HG02623 (cell line): ENCODE measurements at regions not wholly inside any gene's neighbourhood (a gene's known extent, or its start where the extent isn't known, plus 50 kb on each side); places are given as distances from the start of the nearest gene placed in this dataset.

Source experiments
- ATAC-seq: cut with Tn5 transposase; IDR thresholded peaks from one replicate; pipeline ENCODE4 v1.9.1; 2021; ENCODE audit warnings: moderate library complexity; ENCODE audit not compliant: unreplicated experiment

DNA sequence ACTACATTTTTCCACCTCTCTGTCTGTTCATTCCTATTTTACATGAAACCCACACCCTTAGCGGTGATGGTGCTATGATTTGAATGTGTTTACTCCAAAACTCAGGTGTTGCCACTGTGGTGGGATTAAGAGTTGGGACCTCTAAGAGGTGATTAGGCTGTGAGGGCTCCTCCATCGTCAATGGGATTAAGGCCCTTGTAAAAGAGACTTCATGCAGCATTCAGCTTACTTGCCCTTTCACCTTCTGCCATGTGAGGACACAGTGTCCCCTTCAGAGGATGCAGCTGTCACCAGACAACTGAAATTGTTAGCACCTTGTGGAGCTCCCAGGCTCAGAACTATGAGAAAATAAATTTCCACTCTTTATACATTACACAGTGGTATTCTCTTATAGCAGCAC lies 182.2 kb downstream of the NOC3L start:
- ATAC-seq: no peak

DNA sequence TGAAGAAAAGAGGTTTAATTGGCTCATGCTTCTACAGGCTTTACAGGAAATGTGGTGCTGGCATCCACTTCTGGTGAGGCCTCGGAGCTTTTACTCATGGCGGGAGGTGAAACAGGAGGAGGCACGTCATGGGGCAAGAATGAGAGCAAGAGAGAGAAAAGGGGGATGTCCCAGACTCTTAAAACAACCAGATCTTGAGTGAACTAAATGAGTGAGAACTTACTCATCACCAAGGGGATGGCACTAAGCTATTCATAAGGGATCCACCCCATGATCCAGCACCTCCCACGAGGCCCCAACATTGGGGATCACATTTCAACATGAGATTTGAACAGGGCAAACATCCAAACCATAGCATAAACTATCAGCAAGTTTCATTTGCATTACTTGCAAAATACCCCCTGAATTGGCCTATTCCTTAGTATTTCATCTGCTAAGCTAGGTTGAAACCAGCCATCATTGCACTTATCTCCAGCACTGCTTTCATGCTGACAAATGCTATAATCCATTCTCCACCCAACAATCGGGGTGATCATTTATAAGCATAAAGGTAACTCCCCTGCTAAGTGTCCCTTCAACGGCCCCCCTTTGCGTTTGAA lies 179.0 kb downstream of the NOC3L start:
- no peak for ATAC-seq

DNA sequence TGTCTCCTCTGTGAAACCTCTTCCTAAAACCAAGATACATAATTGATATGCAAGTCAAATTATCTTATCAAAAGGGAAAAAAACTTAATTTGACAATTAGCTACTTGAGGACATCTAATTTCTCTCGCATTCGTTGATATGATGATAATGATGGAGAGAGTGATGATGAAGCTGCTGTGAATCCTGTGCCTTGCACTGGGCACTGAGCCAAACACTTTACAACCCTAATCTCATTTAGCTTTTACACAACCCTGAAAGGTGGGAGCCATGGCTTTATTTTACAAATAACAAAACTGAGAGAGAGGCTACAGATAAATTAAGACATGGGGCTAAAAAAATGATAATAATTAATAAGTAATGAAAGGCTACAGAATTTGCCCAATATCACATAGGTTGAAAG lies 176.0 kb downstream of the NOC3L start:
- no peak for ATAC-seq

DNA sequence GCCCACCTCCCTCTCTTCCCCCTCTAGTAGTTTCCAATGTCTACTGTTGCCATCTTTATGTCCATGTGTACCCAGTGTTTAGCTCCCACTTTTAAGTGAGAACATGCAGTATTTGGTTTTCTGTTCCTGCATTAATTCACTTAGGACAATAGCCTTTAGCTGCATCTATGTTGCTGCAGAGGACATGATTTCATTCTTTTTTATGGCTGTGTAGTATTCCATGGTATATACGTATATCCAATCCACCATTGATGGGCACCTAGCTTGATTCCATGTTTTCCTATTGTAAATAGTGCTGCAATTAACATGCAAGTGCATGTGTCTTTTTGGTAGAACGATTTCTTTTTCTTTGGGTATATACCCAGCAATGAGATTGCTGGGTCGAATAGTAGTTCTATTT lies 170.4 kb downstream of the NOC3L start:
- ATAC-seq: no peak

DNA sequence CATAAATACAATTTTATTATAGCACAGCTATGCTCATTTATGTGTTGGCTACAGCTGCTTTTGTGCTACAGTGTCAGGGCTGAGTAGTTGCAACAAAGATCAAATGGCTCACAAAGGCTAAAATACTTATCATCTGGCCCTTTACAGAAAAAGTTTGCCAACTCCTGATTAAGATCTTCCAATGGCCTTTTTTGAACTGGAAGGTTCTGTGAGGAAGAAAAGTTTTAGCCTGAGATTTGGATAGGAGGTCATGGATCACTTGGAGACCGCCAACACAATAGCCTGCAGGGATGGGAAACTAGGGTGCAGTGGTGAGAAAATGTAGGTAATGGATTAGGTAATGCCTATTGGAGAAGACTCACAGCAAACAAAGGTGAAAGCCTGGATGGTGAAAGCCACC lies 169.8 kb downstream of the NOC3L start:
- ATAC-seq: no peak

DNA sequence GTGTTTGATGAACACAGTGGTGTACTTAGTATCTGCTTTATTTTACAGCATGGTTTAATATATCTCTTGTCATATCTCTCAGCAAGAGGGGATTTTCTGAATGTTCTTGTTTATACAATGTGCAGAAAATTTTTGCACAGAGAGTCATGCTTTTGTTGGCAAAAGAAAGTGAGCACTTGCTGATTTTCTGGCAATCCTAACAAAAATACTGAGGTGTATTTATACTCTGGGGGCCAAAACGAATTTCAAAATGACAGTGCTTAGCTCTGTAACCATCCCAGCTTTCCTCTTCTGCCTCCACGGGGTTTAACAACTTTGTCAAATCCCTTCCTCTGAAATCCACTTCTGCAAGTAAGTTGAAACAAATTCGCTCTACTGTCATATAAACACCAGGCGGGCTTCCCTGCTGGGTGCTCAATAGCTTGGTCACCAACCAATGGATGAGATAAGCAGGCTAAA lies 169.2 kb downstream of the NOC3L start:
- no peak for ATAC-seq

DNA sequence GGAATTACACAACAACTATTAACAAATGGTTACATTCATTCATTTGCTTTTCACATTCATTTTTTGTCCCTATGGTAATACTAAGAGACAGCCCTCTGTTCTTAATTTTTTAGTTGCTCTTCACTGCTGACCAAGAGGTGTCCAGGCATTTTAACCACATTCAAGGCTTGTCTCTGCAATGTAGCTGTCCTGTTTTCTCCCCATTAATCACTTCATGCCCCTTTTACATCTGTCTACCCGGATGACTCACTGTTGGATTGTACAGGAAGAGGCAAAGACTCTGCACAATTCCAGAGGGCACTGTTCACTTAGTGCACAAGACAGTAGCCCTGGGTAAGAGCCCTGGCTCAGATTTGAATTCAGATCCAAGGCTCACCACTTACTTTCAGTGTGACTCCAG lies 168.5 kb downstream of the NOC3L start:
- no peak for ATAC-seq

DNA sequence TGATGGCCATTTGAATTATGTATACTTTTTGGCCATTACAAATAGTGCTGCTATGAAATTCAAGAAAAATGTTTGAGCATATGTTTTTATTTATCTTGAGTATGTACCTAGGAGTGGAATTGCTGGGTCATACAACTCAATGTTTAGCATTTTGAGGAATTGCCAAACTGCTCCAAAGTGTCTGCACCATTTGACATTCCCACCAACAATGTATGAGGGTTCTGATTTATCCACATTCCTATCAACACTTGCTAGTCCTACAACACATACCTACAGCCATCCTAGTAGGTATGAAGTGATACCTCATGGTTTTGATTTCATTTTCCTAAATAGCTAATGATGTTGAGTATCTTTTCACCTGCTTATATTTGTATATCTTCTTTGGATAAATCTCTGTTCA lies 165.5 kb downstream of the NOC3L start:
- no peak for ATAC-seq

DNA sequence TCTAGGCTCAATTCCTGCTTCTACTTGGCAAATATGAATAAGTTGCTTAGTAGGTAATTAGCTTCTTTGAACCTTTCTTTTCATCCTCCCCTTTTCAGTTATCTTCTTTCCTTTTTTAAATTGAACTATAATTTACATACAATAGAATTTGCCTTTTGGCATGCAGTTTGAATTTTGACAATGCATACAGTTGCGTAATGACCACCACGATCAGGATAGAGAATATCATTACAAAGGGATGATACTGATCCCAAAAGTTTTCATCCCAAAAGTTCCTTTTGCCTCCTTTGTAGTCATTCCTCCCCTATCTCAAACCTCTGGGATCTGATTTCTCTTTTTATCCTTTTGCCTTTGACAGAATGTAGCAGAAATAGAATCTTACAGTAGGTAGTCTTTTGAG lies 164.4 kb downstream of the NOC3L start:
- ATAC-seq: no peak

DNA sequence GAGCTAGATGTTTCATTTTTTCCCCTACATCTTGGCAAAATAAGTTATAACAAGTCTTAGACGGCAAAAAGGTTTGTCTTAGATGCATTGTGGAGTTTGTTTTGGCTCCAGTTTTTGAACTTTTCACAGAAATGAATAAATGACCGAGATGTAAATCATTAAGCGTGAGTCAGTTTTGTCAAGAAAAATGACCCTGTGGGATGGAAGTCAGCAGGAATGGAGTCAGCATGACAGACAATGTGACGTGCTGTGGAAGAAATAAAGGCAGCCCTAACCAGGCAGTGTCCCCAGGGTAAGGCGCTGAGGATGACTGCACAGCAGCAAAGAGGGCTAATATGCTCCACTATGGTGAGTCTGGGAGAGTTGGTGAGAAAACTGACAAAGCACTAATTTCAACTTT lies 163.2 kb downstream of the NOC3L start:
- no peak for ATAC-seq

DNA sequence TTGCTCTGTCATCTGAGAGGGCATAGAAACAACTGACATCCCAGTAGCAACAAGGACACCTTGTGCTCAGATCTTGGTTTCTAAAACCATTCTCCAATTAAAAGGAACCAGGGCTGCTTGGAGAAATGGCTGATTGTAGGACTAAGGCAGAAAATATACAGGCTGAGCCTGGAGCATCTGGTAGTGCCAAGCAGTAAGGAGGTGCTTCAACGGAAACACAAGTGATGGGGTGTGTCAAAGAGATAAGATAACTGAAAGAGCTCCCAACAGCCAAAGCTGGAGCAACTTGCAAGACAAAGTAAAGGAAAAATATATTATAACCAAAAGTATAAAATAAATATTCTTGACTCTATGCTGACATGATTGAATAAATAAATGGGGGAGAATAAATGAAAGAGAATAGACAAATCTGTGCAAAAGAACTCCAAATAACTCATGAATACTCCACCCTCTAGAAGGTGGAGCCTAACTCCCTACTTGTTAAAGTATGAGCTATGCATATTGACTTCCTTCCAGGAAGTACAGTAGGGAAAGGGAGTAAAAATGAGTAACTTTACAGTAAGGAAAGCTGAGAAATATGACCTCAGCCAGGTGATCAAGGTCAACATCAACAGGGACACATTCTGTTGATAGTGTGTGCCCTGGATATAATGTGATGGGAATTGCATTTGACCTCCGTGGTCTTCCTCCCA lies 162.4 kb downstream of the NOC3L start:
- ATAC-seq: no peak

DNA sequence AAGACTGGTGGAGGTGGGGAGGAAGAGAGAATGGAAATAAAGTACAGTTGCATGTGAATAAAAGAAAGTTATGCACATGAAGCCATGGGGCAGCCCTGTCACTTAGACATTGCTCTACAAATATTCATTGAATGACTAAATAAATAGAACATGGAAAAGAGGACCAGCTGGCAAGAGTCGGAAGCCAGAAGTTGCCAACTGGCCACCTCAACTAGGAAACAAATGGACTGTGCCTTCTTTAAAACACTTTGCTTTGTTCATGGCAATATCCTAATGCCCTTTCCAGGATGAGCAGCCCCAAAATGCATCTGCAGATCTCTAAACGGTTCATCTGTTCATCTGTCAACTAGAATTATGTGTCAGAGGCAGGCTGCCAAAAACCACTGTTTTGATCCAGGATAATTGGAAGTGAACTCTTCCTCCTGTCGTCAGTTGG lies 157.3 kb downstream of the NOC3L start:
- no peak for ATAC-seq

DNA sequence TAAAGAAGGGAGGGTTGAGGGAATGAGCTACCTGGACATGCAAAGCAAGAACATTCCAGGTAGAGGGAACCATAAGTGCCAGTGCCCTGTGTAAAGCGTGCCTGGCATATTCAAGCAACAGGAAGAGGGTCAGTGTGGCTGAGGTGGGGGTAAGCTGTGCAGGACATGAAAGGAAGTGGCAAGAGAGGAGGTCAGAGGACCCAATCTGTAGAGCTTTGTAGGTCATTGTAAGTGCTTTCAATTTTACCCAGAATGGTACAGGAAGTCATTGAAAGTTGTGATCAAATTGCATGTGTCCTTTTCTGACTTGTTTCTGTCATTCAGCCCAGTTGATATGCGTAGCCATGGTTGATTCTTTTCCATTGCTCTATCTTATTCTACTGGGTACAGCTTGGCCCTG lies 156.6 kb downstream of the NOC3L start:
- no peak for ATAC-seq

DNA sequence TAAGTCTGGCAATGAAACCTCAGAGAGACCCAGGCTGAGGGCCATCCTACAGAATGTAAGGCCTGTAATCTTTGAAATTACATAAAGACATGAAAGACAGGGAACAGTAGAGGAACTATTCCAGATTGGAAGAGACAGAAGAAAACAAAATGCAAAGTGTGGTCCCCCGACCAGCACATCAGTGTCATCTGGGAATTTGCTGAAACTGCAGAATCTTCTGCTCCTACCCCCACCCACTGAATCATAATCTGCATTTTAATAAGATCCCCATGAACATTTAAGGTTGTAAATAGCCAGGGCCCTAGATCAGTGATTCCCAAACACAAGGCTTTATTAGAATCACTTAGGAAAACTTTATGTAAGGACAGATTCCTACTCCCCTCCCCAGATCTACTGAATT lies 154.4 kb downstream of the NOC3L start:
- no peak for ATAC-seq

DNA sequence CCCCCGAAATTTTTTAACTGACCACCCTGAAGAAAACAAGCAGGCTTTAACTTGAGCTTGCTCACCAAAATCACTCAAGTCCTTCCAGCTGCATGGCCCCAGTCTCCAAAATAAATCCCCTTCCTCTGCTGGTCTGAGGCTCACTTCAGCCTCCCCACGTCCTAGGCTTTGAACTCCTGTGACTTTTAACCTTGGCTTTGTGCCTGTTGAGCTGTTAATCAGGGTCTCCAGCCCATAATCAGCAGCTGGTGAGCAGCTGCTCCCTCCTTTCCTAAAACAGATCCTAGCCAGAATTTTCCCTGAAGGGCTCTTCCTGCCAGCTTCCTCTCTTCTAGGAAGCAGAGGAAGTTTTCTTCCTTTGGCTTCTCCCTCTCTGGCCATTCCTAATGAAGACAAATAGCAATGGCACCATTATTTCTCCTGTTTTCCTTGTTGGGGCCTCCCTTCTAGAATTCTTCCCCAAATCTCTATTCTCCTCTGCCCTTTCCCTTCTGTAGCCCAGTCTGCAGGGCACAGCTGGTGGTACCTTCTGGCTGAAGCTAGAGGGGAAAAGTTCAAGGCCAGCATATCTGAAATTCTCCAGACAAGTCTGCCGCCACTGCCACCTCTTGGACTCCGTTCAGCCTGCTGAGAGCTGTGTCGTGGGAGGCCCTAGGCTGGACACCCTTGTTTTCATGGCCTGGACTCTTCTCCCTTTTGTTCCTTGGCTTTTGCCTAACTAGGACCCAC lies 152.1 kb downstream of the NOC3L start:
- ATAC-seq: no peak

DNA sequence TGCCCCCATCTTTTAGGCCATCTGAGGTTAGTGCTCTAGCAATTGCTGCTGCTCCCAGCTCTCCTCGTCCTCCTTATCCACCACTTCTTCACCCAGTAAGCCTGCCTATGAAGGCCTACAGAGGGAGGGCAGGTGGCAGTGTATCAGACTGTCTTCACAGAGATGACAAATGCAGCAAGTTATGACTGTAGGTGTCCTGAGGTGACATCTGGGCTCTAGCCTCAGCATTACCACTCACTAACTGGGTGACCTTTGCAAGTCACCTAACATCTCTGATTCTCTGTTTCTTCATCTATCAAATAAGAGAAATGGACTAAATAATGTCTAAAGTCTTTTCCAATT lies 151.6 kb downstream of the NOC3L start:
- no peak for ATAC-seq

DNA sequence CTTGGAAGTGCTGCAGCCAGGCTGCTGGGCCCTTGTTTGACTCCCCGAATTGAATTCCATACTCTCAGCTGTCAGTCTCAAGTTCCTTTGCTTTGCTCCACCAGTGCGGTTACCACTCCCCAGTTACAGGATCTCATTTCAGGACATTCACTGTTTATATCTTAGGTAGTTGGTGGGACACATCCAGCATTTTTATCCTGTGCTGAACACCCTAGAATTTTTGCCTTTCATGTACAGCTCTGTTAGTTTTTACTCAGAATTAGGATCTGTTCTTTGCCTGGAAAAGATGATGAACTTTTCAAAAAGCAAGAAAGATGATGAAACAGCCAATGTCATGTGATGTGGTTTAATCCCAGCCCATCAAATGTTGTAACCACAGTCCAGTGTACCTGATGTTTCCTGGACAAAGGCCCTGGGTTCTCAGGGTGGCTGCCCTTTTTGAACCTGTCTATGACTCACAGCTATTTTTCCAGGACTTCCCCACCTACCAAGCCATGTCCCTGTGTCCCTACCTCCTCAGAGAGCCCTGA lies 149.7 kb downstream of the NOC3L start:
- no peak for ATAC-seq

DNA sequence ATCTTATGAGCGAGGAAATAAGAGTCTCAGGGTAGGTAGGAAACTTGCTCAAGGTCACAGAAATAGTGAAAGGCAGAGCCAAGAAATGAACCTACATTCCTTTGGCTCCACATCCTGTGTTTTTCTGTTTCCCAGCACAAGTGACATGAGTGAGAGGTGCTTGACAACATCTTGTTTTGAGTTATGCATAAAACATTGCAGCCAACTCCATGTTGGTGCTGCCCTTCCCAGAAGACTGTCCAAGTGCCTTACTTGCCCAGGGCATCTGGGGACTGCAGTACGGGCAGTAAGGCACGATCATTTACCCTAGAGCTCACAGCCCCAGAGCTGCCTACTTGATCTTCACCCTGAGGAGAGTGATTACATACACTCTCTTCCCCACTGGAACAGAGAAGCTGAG lies 148.8 kb downstream of the NOC3L start:
- ATAC-seq: no peak

DNA sequence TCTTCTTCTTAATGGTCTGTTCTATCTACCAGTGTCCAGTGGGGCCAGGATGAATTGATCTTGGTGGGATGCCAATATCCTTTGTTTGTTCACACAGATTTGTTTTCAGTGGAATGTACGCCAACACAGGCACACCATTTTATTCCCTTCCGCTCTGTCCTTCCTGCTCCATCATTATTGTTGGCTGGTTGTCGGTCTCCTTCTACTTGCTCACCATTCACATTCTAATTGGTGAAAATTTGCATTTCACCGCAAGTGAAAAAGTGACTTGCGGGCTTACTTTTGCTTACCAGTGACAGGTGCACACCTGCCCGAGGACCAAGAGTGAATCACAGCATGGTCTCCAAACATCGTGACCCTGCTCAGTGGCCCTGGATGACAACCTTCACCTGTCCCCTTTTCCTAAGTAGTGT lies 148.3 kb downstream of the NOC3L start:
- ATAC-seq: no peak

DNA sequence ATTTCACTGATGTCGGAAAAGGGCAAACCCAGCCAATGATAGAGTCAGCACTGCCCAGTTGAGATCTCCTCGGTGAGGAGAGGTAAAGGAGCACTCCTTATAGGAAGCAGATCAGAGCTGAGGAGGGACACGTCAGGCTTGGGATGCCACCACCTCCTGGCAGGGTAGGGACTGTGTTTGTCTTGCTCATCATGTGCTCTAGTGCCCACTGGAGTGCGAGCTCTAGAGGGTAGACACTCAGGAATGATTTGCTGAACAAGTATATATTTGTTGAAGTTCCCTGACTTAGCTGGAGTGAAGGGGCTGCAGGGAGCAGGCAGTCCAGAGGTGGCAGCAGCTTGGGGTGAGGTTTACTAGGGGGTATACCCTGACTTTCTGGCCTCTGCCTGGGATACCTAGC lies 146.5 kb downstream of the NOC3L start:
- no peak for ATAC-seq

DNA sequence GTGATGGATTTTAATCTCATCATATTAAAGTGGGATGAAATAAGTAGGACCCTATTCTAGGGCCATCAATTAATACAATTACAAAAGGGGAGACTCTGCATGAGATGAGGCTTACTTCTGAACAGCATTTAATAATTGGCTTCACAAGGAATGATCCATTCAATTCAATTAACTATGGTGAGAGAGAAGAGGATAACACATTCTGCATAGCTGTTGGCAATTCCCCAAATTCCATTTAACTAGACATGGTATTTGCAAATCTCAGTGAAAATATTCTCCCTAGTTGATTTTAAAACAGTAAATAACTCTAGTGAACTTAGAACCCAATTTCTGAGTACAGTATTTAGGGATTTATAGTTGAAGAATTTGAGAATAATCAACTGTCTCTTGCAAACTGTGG lies 145.3 kb downstream of the NOC3L start:
- no peak for ATAC-seq

DNA sequence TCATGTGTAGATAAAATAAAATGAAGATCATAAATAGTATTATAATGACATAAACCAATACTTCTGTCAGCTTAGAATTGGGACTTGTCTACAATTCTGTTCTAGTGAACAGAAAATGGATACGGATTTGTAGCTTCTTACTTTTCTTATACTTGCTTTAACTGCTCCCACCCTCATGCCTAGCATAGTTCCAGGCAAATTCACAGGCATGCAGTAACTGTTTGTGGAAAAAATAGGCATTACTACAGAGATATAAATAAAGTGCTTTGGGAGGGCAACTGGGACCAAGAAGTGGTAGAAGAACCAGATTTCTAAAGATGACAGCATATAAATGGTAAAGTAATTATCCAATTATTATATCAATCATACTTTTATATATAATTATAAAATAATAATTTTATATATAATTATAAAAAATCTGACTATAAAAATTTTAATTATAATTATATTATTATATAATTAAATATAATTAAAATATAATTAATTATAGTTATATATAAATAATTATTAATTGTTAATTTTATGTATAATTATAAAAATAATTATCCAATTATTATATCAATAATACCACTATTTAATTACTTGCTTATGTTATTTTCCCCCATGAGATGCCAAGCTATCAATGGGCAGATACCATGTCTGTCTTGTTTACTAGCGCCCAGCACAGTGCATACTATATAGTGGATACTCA lies 144.1 kb downstream of the NOC3L start:
- no peak for ATAC-seq
